ENCODE measurements at regions not wholly inside any gene's neighbourhood (a gene's known extent, or its start where the extent isn't known, plus 50 kb on each side); places are given as distances from the start of the nearest gene placed in this dataset.

DNA sequence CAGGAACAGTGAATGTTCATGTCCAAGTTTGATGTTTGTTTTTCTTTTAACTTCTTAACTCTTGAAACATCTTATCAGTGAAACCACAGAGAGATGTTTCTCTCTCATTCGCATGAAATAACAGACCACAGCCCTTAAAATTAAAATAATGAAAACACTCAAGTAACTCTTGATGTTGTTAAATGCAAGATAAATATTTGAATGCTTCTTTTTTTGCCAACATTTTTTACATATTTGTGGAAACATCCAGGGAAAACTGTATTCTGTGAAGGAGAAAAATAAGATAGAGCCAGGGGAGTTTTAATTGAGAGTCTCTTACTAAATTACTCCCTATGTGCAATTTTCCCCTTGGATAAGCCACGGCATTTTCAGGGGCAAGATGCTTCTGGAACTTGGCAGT lies 361.8 kb upstream of the MGMT start:
- TF ChIP-seq MYBL2 (IDR thresholded peaks at IDR 0.05; ENCODE audit: low read depth) (no peak), MYBL2 (CRISPR knock-in tag; IDR thresholded peaks at IDR 0.05; ENCODE audit: borderline replicate concordance) (no peak), MYNN (IDR thresholded peaks at IDR 0.05) (no peak), MYNN (CRISPR knock-in tag; IDR thresholded peaks at IDR 0.05) (no peak), CTCF (IDR thresholded peaks at IDR 0.05 in 2 of 3, conservative IDR thresholded peaks at IDR 0.05 in 1 of 3; ENCODE audit: insufficient read depth in 2 of 3, low read depth in 1 of 3, low read length in 3 of 3) (no peak), DMBX1 (CRISPR knock-in tag; IDR thresholded peaks at IDR 0.05; ENCODE audit: borderline replicate concordance) (no peak), RAD51 (IDR thresholded peaks at IDR 0.05; ENCODE audit: borderline replicate concordance, low read depth) (no peak), EP300 (IDR thresholded peaks at IDR 0.05; ENCODE audit: low read length) (no peak), FOXJ2 (tag; IDR thresholded peaks at IDR 0.05) (no peak), TAF1 (IDR thresholded peaks at IDR 0.05; ENCODE audit: control insufficient read depth, extremely low read depth, insufficient read depth, low read length, severe bottlenecking) (no peak), ZNF668 (CRISPR knock-in tag; IDR thresholded peaks at IDR 0.05) (no peak), ZNF121 (CRISPR knock-in tag; conservative IDR thresholded peaks at IDR 0.05) (no peak)
- TF ChIP-seq, protein P1, sequence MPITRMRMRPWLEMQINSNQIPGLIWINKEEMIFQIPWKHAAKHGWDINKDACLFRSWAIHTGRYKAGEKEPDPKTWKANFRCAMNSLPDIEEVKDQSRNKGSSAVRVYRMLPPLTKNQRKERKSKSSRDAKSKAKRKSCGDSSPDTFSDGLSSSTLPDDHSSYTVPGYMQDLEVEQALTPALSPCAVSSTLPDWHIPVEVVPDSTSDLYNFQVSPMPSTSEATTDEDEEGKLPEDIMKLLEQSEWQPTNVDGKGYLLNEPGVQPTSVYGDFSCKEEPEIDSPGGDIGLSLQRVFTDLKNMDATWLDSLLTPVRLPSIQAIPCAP (CRISPR knock-in tag; IDR thresholded peaks at IDR 0.05; ENCODE audit: borderline replicate concordance): no peak
- TF ChIP-seq, protein P2, sequence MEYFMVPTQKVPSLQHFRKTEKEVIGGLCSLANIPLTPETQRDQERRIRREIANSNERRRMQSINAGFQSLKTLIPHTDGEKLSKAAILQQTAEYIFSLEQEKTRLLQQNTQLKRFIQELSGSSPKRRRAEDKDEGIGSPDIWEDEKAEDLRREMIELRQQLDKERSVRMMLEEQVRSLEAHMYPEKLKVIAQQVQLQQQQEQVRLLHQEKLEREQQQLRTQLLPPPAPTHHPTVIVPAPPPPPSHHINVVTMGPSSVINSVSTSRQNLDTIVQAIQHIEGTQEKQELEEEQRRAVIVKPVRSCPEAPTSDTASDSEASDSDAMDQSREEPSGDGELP (CRISPR knock-in tag; IDR thresholded peaks at IDR 0.05; ENCODE audit: borderline replicate concordance): no peak

Measured in K562 (cell line).